ENCODE measurements at regions not wholly inside any gene's neighbourhood (a gene's known extent, or its start where the extent isn't known, plus 50 kb on each side); places are given as distances from the start of the nearest gene placed in this dataset.

DNA sequence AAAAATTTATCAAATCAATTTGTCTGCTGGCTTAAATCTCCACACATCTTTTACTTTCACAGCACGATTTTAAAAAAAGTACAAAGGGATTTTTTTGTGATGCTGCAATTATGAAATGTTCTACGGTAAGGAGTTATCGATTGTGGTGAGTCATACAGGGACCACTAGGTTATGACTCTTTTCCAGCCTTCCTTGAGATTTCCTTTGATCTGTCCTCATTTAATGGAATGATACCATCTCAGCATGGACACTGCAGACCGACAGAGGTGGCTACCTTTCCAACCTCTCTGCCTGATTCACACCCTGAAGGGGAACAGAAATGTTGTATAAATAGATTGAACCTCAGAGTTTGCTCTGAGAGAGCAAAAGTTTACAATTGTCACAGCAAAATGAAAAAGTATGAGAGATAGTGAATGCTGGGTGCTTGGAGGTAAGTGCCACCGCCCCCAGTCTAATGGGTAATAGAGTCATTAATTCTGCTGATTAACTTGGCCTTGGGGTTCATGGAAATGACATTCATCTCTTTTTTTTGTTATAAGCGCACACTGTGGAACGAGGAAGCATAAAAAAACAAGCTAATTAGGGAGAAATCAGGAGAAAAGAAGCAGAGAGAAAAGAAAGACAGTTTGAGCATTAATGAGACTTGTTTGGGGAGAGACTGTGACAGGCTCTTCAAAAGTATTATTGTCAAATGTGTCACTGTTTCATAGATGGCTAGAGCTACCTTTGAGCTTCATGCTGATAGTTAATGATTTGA is 306.0 kb downstream of the RNF144B start:
- Histone ChIP-seq H3K9ac (ENCODE audit: low read length) (no peak overlapping the region), H4K20me1 (ENCODE audit: insufficient read depth, low read length) (no peaks in the 10 kb centered on the region), H3K27me3 (replicated peaks; ENCODE audit: insufficient read depth, low read length) (no peaks in the 10 kb centered on the region), H3K36me3 (replicated peaks; ENCODE audit: insufficient read depth, low read length) (no peaks in the 10 kb centered on the region), H3K4me3 (ENCODE audit: low read length) (no peak overlapping the region), H3K4me1 (ENCODE audit: low read length) (0 out of 2 replicates have a peak, but pooled peaks cover 3% of the 10 kb centered on the region), H2AFZ (ENCODE audit: low read length) (no peak overlapping the region), H3K9me3 (replicated peaks; ENCODE audit: insufficient read depth, low read length) (no peaks in the 10 kb centered on the region), H3K9me2 (replicated peaks; ENCODE audit: insufficient read depth, low read length) (no peaks in the 10 kb centered on the region), H3K79me2 (ENCODE audit: low read length) (no peaks in the 10 kb centered on the region), H3K27ac (ENCODE audit: low read length) (no peak overlapping the region), H3K4me2 (ENCODE audit: low read depth, low read length) (no peak overlapping the region), H3F3A (ENCODE audit: insufficient read depth, low read length) (no peaks in the 10 kb centered on the region)
- no peak for DNase-seq
- TF ChIP-seq, protein P1, sequence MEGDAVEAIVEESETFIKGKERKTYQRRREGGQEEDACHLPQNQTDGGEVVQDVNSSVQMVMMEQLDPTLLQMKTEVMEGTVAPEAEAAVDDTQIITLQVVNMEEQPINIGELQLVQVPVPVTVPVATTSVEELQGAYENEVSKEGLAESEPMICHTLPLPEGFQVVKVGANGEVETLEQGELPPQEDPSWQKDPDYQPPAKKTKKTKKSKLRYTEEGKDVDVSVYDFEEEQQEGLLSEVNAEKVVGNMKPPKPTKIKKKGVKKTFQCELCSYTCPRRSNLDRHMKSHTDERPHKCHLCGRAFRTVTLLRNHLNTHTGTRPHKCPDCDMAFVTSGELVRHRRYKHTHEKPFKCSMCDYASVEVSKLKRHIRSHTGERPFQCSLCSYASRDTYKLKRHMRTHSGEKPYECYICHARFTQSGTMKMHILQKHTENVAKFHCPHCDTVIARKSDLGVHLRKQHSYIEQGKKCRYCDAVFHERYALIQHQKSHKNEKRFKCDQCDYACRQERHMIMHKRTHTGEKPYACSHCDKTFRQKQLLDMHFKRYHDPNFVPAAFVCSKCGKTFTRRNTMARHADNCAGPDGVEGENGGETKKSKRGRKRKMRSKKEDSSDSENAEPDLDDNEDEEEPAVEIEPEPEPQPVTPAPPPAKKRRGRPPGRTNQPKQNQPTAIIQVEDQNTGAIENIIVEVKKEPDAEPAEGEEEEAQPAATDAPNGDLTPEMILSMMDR (IDR thresholded peaks at IDR 0.05; ENCODE audit: low read length): no peak
- TF ChIP-seq EZH2 (optimal IDR thresholded peaks at IDR 0.05; ENCODE audit: low read depth, low read length) (no peak), EZH2phosphoT487 (IDR thresholded peaks at IDR 0.05; ENCODE audit: low read length) (no peak)

GRCh38 chr6:18693881-18694280 is 306.7 kb downstream of the RNF144B start:
- 0 out of 2 replicates have a peak, but pooled peaks cover 3% of the 10 kb centered on the region for H3K4me1 ChIP-seq (ENCODE audit: low read length)
- no peaks in the 10 kb centered on the region for H3K36me3 ChIP-seq (replicated peaks; ENCODE audit: insufficient read depth, low read length)
- H3K9ac ChIP-seq (ENCODE audit: low read length): no peak overlapping the region
- H3K27me3 ChIP-seq (replicated peaks; ENCODE audit: insufficient read depth, low read length): no peaks in the 10 kb centered on the region
- H3K4me2 ChIP-seq (ENCODE audit: low read depth, low read length): no peak overlapping the region
- H4K20me1 ChIP-seq (ENCODE audit: insufficient read depth, low read length): no peaks in the 10 kb centered on the region
- H3K27ac ChIP-seq (ENCODE audit: low read length): no peak overlapping the region
- H3K4me3 ChIP-seq (ENCODE audit: low read length): no peak overlapping the region
- H3K9me2 ChIP-seq (replicated peaks; ENCODE audit: insufficient read depth, low read length): no peaks in the 10 kb centered on the region
- H3F3A ChIP-seq (ENCODE audit: insufficient read depth, low read length): no peaks in the 10 kb centered on the region
- H3K9me3 ChIP-seq (replicated peaks; ENCODE audit: insufficient read depth, low read length): no peaks in the 10 kb centered on the region
- H3K79me2 ChIP-seq (ENCODE audit: low read length): no peaks in the 10 kb centered on the region
- TF ChIP-seq EZH2phosphoT487 (IDR thresholded peaks at IDR 0.05; ENCODE audit: low read length) (no peak), EZH2 (optimal IDR thresholded peaks at IDR 0.05; ENCODE audit: low read depth, low read length) (no peak)
- TF ChIP-seq, protein P1 (IDR thresholded peaks at IDR 0.05; ENCODE audit: low read length): no peak
- H2AFZ ChIP-seq (ENCODE audit: low read length): no peak overlapping the region
- DNase-seq: no peak

DNA sequence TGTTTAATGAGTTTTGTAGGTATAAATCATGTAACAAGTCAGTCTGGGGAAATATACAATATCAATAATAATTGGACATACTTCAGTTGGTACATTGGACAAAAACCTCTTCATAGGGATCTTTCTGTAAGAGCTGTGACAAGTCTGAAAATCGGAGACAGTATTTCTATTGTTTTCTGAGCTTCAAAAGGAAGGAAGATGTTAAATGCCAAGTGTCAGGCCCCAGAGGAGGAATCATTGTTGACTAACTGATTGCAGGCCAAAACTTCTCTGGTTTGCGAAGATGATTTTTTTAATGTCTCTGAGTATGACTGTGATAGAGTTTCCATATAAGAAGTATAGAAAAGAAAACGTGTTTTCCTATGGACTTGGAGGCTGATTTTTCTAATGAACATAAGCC is 316.4 kb downstream of the RNF144B start:
- TF ChIP-seq EZH2phosphoT487 (IDR thresholded peaks at IDR 0.05; ENCODE audit: low read length): no peak
- TF ChIP-seq, protein P1 (IDR thresholded peaks at IDR 0.05; ENCODE audit: low read length): no peak
- no peak for TF ChIP-seq EZH2 (optimal IDR thresholded peaks at IDR 0.05; ENCODE audit: low read depth, low read length)
- H3K4me3 ChIP-seq (ENCODE audit: low read length): no peak overlapping the region
- H3K27me3 ChIP-seq (replicated peaks; ENCODE audit: insufficient read depth, low read length): no peaks in the 10 kb centered on the region
- no peaks in the 10 kb centered on the region for H3K4me1 ChIP-seq (ENCODE audit: low read length)
- H3K79me2 ChIP-seq (ENCODE audit: low read length): no peaks in the 10 kb centered on the region
- H3K27ac ChIP-seq (ENCODE audit: low read length): no peak overlapping the region
- H4K20me1 ChIP-seq (ENCODE audit: insufficient read depth, low read length): no peaks in the 10 kb centered on the region
- H3K9me3 ChIP-seq (replicated peaks; ENCODE audit: insufficient read depth, low read length): no peaks in the 10 kb centered on the region
- H3K4me2 ChIP-seq (ENCODE audit: low read depth, low read length): no peak overlapping the region
- H3K9me2 ChIP-seq (replicated peaks; ENCODE audit: insufficient read depth, low read length): no peaks in the 10 kb centered on the region
- H3F3A ChIP-seq (ENCODE audit: insufficient read depth, low read length): no peaks in the 10 kb centered on the region
- no peak overlapping the region for H2AFZ ChIP-seq (ENCODE audit: low read length)
- H3K9ac ChIP-seq (ENCODE audit: low read length): no peak overlapping the region
- DNase-seq: no peak
- H3K36me3 ChIP-seq (replicated peaks; ENCODE audit: insufficient read depth, low read length): no peaks in the 10 kb centered on the region

Data from MM.1S (cell line).